SKM-1 (cell line): ENCODE measurements at regions not wholly inside any gene's neighbourhood (a gene's known extent, or its start where the extent isn't known, plus 50 kb on each side); places are given as distances from the start of the nearest gene placed in this dataset.

Source experiments
- DNase-seq: peaks from one replicate; lab custom pipeline; 2025; ENCODE audit not compliant: unreplicated experiment; lab: John Stamatoyannopoulos, UW

DNA sequence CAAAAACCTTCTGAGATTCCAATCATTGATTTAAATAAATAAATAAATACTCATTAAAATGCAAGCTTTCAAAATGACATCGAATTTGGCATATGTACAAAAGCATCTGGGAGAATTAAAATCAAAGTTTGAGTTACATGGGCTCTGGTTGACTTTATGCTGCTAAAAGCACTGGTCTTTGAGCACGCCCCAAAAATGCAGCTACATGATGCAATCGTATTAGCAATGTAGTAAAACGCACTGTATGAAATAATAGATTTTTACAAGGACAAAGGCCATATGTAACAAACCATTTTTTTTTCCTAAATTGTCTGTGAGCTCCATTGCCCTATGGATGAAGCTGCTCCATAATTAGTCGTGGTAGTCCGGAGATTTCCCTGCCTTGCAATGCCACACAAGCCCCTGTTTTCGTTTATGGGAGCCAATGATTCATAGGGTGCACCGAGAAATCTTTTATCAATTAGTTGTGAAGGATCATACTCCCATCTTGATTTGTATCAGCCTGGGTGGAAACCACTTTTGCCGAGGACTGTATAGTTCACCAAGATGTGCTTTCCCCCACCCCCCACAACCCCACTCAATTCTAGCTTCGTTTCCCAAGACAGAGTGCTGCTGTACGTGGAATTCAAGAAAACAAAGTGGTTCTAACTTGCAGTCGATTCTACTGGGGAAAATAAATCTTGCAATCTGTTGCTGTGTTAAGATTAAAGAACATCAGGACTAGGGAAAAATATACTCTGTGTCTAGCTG, 268.4 kb downstream of the IRS1 start:
- no peak for DNase-seq

DNA sequence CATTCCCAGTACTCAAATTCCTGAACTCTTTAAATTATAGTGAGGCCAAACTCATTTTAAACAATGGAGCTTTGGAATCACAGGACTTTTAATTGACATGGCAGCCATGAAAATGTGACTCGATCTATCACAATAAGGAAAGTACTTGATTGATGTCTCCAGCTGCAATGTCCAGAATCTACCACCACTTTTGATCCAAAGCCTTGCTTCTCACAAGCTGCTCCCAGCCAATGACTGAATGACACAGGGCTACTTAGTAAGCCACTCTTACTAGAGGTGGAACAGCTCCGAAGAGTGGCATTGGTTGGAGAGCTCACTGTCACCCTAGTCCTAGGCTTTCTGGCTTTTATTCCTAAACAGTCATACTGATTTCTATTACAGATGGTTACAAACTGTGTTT, 270.1 kb downstream of the IRS1 start:
- no peak for DNase-seq

DNA sequence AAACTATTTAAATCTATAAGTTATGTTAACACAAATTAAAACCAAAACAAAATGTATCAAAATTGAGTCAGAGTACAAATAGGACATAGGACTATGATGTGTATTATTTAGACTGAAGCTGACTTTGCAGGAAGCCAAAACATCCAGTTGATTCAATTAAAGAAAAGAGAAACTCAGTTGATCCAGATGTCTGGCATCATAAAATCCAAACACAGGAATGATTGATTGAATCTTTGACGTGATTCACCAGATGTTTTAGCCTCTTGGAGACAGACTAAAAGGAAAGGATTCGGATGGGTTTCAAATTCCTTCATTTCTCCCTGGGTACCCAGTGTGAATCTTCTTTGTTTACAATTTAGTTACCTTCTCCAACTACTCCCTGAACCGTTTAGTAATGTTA, 272.9 kb downstream of the IRS1 start:
- no peak for DNase-seq

DNA sequence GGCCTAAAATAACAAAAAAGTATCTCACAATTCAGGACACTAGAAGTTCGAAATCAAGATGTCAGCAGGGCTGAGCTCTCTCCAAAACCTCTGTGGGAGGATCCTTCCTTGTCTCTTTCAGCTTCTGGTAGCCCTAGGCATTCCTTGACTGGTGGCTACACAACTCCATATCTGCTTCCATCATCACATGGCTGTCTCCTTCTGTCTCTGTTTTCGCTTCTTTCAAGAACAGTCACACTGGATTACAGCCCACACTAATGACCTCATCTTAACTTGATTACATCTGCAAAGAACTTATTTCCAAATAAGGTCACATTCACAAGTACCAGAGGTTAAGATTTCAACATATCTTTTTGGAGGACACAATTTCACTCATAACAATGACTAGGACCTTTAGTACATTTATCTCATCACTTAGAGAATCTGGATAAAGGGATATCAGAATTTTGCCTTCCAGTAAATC, 275.2 kb downstream of the IRS1 start:
- DNase-seq = no peak

DNA sequence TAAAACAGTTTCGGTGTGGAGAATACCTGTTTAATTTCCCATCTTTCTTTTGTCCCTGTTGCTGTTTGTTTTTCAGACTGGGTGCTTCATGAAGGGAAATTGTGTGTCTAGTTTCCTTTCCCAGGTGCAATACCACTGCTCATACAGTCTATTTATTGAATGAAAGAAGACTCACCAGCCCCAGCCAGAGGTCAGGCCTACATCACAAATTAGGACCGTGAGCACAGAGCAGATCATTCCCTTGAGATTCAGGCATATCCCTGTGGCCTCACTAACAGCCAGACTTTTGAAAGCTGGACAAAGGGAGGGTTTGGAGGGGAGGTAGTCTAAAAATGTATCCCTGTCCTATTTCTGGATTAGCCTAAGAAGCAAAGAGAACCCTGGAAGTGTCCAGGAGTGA, 278.9 kb downstream of the IRS1 start:
- DNase-seq = no peak

DNA sequence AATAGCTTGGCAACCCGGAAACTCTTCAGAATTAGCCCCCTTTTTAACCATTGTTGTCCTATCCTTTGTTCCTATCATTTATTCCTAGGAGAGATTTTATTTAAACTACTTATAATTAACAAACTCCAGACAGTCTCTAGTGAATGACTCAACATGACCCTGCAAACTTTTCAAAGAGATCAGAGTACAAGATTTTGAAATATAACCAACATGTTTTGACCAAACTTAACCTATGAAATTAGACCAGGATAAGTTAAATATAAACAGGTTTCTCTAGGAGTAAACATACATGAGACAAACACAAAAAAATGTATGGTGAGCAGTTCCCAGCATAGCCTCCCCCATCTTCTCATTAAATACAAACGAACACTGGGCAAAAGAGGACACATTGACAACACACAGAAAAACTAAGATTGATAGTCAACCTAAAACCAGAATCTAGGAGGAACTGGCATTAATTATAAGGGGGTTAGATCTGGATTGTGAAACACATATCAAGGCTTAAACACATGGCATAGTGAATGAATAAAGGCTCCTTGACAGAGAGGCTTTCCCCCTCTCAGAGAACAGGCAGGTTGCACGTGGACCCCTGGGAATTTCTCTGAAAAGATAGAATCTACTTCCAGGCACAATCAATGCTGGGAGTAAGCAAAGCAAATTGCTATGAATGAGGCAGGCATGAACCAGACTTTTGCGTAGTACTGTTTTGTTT, 284.1 kb downstream of the IRS1 start:
- DNase-seq = no peak

DNA sequence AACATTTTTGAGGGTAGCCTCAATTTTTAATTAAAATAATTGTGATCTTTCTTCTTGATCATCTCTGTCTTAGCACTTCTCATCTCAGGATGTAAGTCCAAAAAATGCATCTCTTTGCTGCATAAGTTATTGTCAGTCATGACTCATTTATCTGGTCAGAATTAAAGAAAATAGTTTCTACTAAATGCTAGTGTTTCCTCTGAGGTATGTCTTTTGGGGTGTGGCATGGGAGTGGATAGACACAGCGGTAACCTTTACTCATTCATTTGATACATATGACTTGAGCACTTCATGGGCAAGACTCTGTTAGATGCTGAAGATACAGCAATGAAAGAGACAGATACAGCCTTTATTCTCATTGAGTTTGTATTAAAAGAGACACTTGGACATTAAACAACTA, 284.7 kb downstream of the IRS1 start:
- DNase-seq = no peak

DNA sequence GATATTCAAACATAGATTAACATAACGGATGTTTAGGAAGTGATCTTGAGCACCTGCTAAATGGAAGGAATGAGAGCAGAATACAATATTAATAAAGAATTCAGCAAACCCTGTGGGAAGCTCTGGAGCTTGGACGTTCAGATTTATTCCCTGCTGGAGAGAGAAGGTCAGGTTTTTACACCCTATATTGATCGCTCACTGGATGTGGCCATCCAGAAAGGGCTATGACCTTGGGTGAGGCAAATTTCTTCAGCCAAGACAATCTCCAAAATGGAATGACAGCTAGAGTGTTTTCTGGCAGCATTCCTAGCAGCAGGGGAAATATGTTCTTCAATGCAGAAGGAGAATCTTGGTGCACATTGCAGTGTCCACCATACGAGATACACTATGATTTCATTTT, 288.3 kb downstream of the IRS1 start:
- DNase-seq = no peak

DNA sequence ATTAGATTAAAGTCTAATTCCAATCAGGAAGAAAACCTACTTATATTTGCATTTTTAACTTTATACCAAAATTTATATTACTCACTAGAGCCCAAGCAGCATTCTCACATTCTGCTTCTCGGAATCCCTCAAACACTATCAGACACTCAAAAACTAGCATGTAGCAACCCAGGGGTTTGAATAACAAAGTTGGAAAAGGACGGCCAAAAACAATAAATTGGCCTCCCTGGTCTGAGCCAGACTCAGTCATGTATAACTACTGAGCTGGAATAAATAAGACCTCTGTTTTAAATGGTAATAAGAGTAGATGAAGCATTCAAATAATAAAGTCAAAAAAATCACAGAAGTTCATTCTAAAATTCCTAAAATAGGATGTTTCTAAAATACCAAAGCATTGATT, 290.9 kb downstream of the IRS1 start:
- no peak for DNase-seq

DNA sequence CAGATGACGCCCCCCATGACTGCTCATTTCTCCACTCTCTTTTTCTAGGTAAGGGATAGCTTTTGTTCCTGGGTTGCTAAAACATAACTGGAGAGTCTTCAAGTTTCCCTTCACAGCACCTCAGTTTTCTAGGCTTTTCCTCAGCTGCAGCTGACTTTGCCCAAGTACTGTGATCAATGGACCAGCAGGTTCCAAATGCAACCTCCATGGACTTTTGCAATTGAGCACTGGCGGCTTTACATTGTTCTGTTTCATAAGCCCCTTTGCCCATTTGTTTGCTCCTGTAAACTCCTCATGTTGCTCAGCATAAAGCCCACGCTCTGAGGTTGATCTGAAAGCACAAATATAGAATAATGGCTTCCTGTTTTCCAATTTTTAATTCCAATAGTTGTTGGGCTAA, 291.6 kb downstream of the IRS1 start:
- DNase-seq = no peak

DNA sequence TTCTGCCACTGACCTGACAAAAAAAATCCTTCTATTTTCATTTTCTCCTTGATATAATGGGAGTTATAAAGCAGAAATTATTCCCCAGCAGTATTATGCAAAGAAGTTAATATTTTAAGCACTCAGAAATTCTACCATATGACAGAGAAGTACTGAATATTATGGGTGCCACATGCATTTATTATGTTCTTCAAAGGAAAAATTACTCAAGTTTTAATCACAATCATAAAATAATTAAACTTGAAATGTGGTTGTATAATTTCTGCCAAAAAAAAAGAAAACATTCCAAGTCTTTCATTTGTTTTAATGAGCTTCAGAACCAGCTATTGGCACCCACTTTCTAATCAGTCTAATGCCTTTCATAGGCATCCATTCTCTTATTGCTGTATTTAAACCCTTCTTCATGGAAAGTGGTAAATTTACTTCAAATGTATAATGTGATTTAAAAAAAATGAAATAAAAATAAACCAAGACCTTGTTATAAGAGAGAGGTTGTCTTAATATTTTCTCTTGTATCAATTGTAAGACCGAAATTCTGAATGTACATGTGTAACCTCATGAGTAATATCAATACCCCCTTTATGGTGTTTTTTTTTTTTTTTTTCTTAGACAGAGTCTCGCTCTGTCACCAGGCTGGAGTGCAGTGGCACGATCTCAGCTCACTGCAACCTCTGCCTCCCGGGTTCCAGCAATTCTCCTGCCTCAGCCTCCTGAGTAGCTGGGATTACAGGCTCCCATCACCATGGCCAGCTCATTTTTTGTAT, 302.3 kb downstream of the IRS1 start:
- DNase-seq = no peak

DNA sequence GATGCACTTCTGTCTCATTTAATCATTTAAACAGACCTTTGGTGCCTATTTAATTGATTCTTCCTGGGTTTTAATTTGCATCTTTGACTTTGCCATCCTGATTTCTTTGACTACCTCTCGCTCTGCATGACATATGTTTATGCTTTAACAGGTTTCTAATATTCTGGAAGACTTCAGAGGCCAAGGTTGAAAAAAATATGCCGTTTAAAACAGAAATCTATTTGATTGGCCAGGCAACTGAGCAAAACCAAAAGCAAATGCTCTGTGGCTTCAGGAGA, 303.4 kb downstream of the IRS1 start:
- no peak for DNase-seq

DNA sequence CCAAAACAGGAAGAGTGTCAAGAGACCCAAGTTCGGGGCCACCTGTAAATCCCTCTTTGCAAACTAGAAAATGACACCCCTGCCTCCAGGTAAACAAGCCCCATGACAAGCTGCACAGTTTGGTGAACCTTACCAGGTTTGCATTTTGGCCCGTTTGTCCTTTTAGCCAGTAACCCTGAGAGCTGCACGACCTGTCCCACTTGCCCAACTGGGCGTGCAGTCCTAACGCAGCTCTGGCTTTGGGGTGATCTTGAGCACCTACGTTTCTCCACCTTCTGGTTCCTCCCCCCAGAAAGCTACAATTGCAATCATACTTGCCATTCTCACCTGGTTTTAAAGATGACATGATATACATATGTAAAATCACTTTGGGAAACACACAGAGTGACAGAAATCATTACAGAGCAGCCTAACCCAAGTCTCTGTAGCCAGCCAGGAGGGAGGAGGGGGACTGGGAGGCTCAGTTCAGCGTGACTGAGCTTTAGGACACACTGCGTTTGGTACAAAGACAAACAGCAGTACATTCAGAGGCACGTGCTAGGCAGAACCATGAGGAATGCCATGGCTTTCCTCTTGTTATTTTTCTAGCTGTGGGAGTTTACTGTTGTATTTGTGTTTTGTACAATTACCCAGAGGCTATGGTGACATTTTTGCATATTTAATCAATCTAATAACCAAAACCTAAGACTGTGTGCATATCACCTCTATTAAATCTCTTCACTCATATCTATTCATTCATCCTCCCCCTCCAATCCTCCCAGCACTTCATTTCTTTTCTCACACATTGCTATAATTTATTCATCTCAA, 304.0 kb downstream of the IRS1 start:
- no peak for DNase-seq

DNA sequence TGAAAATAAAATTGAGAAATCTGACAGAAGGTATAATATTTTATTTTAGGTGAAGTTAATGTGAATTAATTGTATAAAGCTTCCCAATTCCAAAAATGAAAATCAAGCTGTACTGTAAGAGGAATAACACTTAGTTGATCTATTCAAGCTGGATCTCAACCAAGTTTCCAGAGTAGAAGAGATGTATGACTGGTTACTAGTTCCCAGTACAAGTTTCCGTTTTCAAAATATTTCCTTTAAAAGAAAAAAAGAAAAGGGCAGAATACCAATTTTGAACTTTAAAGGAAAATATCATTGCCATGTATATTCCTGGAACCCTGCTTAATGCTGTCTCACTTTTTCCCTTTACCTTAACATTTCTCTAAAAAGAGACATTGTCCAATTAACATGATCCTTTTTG, 308.5 kb downstream of the IRS1 start:
- DNase-seq = no peak

DNA sequence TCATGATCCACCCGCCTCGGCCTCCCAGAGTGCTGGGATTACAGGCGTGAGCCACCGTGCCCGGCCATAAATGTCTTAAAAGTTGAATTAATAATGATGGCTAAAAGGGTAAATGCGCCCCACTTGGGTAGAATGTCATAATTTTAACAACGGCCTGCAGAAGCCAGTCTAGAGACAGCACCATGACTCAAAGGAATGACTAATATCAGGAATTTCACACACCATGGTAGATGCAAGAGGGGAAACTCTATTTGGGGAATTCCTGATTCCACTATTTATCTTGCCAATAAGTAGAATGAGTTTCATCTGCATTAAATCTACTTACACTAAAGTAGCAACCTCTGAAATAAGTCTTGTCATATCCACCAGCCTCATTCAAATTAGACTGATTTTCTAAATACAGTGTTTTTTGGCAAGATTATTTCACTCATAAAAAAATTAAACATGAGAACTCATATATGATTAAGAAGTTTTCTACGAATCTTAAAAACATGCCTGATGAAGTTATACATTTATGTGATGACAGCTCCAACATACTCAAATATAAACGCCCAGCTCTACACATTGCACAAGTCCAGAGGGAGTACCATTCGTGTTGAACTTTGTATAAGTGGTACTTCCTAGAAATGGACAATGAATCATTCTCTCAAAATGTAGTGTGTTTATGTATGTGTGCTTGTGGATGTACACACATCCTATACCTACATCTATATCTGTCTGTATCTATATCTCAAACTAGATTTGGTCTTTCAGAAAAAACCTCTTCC, 309.7 kb downstream of the IRS1 start:
- DNase-seq = no peak

DNA sequence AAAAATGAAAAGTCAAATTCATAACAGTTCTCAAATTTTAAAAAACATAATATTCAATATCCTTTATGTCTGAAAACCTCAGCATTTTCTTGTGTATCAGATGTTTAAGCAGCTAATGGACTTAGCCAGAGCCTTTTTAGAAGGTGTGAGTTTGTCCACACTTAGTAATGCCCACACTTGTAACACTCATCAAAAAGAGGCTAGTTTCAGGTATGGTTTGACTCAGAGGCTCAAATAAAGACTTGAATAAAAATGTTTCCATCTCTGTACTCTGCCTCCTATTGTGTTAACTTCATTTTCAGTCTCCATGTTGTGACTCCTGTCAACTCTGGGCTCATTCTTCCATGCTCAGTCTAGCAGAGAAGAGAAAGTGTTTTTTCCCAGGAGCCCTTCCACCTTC, 311.6 kb downstream of the IRS1 start:
- DNase-seq = no peak

DNA sequence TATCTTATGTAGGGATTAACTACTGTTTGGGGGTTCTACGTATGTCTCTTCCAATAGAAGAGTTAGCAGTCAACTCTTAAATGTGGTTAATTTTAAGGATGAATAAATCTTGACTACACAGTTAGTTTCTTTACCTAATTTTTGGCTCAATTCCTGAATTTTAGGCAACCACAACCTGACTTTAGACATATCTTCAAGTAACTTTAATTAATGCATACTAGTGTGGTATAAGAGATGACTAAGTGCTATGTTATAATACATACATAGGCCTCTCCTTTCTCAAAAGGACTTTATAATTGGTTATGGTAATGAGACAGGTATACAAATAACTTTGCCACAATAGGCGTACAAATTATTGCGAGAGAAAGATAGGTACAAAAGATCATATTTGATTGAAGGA, 312.0 kb downstream of the IRS1 start:
- DNase-seq = no peak

DNA sequence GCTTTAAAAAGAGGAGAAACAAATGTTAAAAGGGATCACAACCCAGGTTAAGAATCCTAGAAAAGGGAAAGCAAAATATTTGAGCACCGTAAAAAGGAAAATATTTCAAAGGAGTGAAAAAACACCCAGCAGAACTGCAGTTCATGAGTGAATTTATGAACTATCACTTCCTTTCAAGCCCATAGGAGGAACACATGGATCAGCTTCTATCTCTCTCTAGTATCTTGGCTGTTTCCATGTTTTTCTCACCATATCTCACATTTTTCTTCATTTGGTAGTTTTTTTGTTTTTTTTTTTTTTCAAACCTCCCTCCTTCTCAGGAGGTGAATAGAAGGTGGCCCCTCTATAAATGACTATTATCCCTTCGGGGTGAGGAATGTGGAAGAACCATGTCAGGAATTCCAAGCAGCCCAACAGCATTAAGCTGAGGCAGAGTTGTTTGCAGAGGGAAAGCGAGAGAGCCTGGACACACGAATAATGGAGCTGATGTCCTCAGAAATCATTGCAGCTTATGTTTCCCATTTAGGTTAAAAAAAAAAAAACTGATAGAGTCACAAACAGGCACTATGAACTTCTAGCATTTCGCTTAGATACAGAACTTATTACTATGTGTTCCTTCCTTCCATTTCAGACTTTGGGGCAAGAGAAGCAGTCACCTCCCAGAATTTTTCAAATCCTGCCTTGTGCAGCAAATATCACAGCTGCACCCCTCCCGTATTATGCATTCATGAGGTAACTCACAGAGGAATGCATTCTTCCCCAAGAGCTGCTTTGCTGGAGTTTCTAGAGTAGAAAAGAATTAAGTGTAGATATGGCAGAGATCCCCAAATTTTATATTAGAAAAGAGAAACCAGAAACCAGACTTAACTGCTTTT, 315.6 kb downstream of the IRS1 start:
- no peak for DNase-seq

DNA sequence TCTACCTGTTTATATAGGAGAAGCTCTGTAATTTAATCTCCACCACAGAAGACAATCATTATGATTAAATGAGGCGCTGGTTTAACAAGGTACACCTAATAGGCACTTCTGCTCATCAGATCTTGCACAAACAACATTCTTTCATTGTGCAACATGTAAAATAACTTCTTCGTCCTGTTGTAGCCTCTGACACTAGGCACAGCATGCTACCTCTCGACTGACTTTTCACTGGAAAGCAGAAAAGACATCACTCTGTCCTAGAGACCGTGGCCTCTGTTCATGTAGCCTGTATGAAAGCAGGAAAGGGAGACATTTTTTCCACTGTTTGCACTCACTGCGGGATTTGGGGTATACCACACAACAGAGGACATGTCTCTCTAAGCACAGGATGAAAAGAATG, 316.5 kb downstream of the IRS1 start:
- no peak for DNase-seq
